ENCODE measurements at regions not wholly inside any gene's neighbourhood (a gene's known extent, or its start where the extent isn't known, plus 50 kb on each side); places are given as distances from the start of the nearest gene placed in this dataset.

GRCh38 chr2:76387294-76387693 is 676.6 kb upstream of the GCFC2 start:
- TF ChIP-seq SP1 (CRISPR knock-in tag; conservative IDR thresholded peaks at IDR 0.05) (no peak), NFYB (CRISPR knock-in tag; conservative IDR thresholded peaks at IDR 0.05; ENCODE audit: low read depth) (no peak), CTCF (IDR thresholded peaks at IDR 0.05) (no peak), NR3C1 (CRISPR knock-in tag; conservative IDR thresholded peaks at IDR 0.05; ENCODE audit: low read depth) (no peak), FOXJ3 (CRISPR knock-in tag; IDR thresholded peaks at IDR 0.05; ENCODE audit: borderline replicate concordance) (no peak), MYBL2 (CRISPR knock-in tag; IDR thresholded peaks at IDR 0.05) (no peak), MLX (CRISPR knock-in tag; IDR thresholded peaks at IDR 0.05) (no peak)
